Skeletal muscle cell (primary cell): ENCODE measurements at regions not wholly inside any gene's neighbourhood (a gene's known extent, or its start where the extent isn't known, plus 50 kb on each side); places are given as distances from the start of the nearest gene placed in this dataset.

Experiments
- DNase-seq: peaks from one replicate; pipeline ENCODE4 v3.0.0-alpha.2; 2010; ENCODE audit warnings: low read depth
- H3K4me3 ChIP-seq: 2 replicates; pipeline ENCODE4 v1.5.1; 2011; ENCODE audit warnings: low read depth, mild to moderate bottlenecking, control low read depth, low read length, moderate library complexity

- H3K4me3 ChIP-seq, result no peak overlapping the region
- DNase-seq, result no peak
Observed at GRCh38 chr4:182973941-182974340, 56.8 kb upstream of the DCTD start.

- no peak overlapping the region for H3K4me3 ChIP-seq
- no peak for DNase-seq
Observed at GRCh38 chr4:182973511-182973911, 56.3 kb upstream of the DCTD start.

GRCh38 chr4:182971702-182972101, 54.5 kb upstream of the DCTD start:
- H3K4me3 ChIP-seq, result no peak overlapping the region
- DNase-seq, result no peak

GRCh38 chr4:182969651-182970279, 52.6 kb upstream of the DCTD start:
- DNase-seq, result no peak
- H3K4me3 ChIP-seq, result no peak overlapping the region

GRCh38 chr4:182968917-182969650, 51.9 kb upstream of the DCTD start:
- no peak for DNase-seq

GRCh38 chr4:182967403-182967802, 50.2 kb upstream of the DCTD start:
- no peak for DNase-seq
- H3K4me3 ChIP-seq, result no peak overlapping the region

More at GRCh38 chr4:182968917-182969650, 51.9 kb upstream of the DCTD start:
- H3K4me3 ChIP-seq, result no peak overlapping the region
